NCI-H1092 treated with DMSO at 0.1 percent for 48 hours (cell line): ENCODE measurements at regions not wholly inside any gene's neighbourhood (a gene's known extent, or its start where the extent isn't known, plus 50 kb on each side); places are given as distances from the start of the nearest gene placed in this dataset.
A peak's percentile ranks its signal among the peaks of the same experiment; 100 is the strongest.
"Not testable (repeated sequence)": the region's sequence is repeated elsewhere in the genome, so short reads cannot be mapped to it uniquely, and the experiment has no call there.

Source experiments
- DNase-seq: peaks from one replicate; lab custom pipeline; 2025; lab: John Stamatoyannopoulos, UW

DNA sequence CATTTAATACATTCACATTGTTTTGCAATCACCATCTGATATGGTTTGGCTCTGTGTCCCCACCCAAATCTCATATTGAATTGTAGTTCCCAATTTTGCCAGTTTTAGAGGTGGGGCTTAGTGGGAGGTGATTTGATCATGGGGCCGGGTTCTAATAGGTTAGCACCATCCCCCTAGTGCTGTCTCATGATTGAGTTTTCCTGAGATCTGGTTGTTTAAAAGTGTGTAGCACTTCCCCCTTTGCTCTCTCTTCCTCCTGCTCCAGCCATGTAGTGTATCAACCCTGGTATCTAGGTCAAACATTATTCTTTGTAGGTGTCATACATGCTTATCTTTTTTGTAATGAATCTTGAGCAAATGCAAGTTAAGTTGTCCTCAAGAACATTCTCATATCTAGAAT lies 83.3 kb upstream of the KIT start:
- no peak for DNase-seq

DNA sequence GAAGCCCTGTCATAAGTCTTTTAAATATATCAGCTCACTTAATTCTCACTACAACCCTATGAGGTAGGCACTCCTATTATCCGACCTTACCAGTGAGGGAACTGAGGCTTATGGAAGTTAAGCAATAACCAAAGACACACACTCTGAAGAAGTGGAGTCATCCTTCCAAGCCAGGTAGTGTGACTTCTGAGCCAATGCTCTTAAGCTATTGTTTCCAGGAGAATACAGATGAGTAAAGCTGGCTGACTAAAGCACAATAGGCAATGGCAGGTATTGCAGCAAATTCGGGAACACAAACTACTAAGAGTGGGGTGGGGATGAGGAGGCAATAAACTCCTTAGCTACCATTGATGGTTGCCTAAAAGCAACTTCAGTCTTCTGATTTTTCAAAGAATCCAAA lies 81.8 kb upstream of the KIT start:
- no peak for DNase-seq

DNA sequence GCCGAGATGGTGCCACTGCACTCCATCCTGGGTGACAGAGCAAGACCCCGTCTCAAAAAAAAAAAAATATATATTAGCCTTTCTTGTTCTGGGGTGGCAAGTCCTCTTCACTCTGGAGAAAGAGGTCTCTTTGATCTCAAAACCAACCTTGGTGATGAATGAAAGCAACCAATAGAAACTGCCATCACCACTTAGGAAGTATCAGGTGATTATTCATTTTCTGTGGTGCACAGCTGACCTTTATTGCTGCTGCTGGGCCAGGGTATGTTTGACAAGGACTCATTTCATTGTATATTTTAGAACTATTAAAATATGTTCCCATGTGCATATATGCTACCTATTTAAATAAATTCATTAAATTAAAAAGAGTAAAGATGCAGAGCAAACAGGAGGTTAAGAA lies 76.0 kb upstream of the KIT start:
- DNase-seq: peak; percentile 39

DNA sequence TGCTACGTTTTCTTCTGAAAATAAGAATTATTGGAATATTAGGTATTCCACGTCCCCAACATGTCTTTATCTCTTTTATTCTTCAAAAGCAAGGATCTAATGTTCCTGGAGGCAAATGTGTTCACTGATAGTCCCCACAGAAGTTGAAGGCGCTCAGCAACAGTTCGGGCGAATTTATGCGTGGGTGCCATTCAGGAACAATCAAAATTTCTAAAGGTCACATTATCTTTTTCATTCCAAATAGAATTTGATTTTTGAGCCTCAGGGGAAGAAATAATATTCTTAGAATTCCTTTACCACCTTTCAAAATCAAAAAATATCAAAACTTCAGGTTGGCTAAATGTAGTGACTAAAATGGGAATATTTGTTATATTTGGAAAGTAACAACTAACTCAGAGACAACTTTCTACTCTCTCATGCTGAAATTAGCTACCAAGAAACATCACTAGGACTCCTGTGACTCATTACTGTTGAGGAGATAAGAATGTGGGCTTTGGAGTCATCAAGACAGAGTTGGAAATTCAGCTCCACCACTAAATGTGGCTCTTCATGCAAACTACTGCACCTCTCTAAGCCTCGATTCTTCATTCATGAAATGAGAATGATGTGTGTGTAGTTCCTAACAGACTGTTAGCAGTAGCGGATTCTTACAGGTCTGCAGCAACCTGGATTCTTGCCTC lies 72.3 kb upstream of the KIT start:
- DNase-seq: no peak

DNA sequence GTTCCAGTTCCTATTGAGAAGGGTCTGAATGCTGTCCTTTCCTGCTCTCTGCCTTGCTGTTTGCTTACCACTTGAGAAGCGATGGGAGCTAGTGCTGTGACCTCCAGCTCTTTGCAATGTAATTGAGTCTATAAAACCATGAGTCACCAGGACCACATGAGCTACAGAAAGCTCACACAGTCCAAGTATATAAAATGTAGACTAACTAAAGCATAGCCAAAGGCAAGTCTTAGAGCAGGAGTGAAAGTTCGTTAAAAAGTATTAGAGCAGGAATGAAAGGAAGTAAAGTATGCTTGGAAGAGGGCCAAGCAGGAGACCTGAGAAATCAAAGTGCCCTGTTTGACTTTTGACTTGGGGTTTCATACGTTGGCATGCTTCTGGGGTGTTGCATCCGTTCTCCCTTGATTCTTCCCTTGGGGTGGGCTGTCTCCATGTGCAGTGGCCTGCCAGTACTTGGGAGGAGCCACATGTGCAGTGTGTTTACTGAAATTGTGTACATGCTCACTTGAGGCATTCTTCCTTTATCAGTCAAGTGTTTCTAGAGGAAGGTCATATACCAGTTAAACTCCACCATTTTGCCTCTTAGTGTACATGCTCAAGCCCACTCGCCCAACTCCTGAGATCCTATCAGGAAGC lies 71.3 kb upstream of the KIT start:
- DNase-seq: peak; percentile 21

DNA sequence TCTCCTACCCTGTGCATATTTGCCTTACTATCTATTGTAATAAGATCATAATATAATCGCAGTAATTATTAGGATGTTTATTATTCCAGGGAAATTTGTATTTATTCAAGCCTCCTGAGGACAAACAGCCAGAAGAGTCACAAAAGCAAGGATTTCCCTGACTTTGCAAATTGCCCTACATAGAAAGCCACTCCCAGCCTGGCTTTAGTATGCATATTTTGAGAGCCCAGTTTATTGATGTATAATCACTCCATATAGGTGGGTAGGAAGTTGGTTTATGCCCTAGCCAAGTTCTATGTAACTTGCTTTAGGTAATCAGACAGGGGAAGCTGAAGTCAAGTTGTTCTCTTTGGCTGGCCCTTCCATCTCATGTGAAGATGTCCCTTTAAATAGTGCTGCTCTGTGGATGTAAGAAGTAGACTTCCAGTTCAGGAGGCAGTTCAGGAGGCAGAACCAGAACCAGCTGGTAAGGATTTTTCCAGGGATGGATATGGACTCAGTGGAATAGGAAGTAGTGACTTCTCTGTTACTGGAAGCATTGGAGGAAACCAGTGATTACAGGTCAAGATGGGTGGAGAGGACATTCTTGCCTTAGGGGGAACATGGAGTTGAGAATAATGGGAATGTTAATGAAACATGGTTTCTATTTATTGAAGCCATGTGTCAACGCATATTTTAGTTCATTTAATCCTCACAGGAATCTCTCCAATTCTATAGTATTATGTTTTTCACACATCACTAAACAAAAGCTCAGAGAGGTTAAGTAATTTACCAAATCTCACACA lies 70.5 kb upstream of the KIT start:
- no peak for DNase-seq

DNA sequence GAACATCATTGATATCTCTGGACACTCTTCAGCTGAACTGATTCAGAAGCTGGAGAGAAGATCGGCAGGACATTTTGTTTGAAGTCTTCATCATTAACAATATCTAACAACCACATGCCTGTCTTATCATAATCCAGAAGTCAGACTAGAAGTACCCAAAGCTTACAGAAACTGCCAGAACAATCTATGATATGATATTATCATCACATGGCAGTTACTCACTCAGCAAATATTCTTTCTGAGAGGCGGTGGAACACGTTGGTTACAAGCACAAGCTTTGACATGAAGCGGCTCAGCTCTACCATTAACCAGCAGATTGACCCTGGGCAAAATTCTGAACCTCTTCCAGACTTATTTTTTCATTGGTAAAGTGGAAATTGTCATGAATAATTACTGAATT lies 69.4 kb upstream of the KIT start:
- no peak for DNase-seq

DNA sequence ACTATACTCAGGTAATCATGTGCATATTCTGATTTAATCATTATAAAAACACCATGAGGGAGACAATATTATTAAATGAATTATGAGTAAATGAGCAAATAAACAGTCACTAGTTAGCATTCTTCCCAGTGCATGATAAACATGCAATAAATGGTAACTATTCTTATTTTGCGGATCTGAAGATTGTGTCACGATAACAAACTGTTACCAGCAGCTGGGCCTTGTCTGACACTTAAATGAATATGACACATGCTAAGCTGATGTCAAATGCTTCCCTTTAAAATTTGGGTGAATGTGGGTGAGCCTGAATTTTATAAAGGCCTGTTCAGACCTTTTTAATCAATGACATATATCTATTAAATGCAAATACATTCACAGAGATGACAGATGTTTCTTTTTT lies 68.2 kb upstream of the KIT start:
- DNase-seq: no peak

DNA sequence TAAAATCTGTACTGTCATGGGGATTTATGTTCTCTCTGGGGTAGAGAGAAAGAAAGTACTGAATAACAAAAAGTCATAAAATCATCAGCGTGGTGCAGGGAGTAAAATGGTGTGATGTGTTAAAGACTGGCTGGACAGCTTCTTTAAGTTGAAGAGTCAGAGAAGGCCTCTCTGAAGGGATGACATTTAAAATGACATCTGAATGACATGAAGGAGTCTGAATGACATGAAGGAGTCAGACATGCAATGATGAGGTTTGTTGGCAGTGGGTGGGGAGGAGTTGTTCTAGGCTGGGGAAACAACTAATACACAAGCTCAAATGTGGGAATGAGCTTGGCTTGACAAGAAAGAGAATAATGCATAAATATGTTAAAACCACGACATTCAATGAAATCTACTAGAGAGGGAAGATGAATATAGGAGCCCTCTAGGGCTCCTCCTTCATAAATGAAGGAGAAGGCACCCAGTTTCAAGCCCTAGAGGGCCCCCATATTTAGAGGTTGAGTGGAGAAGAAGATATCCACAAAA lies 63.9 kb upstream of the KIT start:
- no peak for DNase-seq

DNA sequence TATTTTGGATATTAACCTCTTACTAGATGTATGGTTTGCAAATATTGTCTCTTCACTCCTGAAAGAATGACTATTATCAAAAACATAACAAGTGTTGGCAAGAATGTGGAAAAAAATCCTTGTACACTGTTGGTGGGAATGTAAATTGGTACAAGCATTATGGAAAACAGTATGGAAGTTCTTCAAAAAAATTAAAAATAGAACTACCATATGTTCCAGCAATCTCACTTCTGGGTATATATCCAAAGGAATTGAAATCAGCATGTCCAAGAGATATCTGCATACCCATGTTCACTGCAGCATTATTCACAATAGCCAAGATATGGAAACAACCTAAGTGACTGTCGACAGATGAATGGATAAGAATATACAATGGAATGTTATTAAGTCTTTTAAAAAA lies 61.6 kb upstream of the KIT start:
- DNase-seq: no peak

DNA sequence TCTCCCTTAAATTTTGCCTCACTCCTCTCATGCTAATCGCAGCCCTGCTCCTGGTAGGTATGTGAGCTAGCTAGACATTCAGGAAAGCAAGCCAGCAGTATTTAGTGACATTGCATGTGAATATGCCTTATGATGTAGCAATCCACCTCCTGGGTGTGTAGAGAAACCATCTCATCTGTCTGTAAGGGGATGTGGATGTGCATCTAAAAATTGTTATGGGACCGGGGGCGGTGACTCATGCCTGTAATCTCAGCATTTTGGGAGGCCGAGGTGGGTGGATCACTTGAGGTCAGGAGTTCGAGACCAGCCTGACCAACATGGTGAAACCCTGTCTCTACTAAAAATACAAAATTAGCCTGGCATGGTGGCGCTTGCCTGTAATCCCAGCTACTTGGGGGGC lies 60.1 kb upstream of the KIT start:
- DNase-seq: not testable (repeated sequence)

DNA sequence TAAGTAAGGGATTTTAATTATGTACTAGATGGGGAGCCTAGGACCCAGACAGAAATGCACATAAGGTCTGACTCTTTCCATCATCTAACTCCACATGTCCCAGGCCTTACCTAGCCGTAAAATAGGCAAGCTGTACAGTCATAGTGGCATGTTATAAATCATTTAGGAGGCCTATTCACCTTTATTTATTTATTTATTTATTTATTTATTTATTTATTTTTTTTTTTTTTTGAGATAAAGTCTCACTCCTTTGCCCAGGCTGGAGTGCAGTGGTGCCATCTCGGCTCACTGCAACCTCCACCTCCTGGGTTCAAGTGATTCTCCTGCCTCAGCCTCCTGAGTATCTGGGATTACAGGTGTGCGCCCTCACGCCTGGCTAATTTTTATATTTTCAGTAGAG lies 55.6 kb upstream of the KIT start:
- not testable (repeated sequence) for DNase-seq

DNA sequence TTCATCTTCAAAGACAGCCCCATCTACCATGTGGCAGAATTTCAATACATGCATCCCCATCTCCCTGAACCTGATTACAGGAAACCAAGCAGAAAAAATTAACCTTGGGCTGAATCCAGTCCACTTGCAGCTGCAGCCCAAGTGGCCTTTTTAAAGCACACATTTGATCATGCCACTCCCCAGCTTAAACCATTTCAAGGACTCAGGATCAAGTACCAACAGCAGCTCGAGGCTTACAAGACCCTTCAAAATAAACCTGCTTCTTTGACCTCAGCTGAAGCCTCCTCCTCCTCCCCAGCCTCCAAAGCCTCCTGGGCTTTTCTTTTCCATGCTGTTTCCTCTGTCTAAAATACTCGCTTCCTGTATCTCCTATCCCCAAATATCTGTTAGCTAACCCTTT lies 50.7 kb upstream of the KIT start:
- no peak for DNase-seq

DNA sequence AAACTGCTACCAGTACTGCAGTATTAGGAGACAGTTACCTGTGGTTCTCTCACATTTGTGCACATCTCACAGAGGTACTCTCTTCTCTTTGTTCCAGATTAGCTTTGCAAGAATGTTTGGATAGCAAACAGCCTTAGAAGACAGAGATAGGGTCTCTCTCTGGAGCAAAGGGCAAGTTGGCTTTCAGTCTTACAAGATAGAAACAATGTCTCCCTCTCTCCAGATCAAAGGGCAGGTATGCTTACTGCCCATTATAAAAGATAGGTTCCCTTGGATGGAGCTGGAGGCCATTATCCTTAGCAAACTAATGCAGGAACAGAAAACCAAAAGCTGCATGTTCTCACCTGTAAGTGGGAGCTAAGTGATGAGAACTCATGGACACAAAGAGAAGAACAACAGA lies 50.2 kb upstream of the KIT start:
- DNase-seq: no peak
